GM06990 (cell line): ENCODE measurements at regions not wholly inside any gene's neighbourhood (a gene's known extent, or its start where the extent isn't known, plus 50 kb on each side); places are given as distances from the start of the nearest gene placed in this dataset.
A peak's percentile ranks its signal among the peaks of the same experiment; 100 is the strongest.

Experiments used
- DNase-seq: peaks from one replicate; pipeline ENCODE4 v3.0.0-alpha.2; 2011; ENCODE audit not compliant: insufficient read length; ENCODE audit errors: extremely low read depth
- H3K27me3 ChIP-seq: replicated peaks from 2 replicates; pipeline ENCODE4 v1.6.0; 2011; ENCODE audit warnings: low read length; ENCODE audit not compliant: control insufficient read depth, insufficient read depth
- H3K36me3 ChIP-seq: 2 replicates; pipeline ENCODE4 v1.5.1; 2011; ENCODE audit warnings: low read length; ENCODE audit not compliant: control insufficient read depth, insufficient read depth
- H3K4me3 ChIP-seq: replicated peaks from 2 replicates; pipeline ENCODE4 v1.5.1; 2011; ENCODE audit warnings: low read depth, mild to moderate bottlenecking, control low read depth, low read length
- CTCF ChIP-seq: IDR thresholded peaks from 2 replicates; pipeline ENCODE4 v1.5.1; 2011; ENCODE audit warnings: low read length, control low read depth, mild to moderate bottlenecking, inconsistent platforms; ENCODE audit not compliant: insufficient read depth, poor library complexity, severe bottlenecking

GRCh38 chr21:38660333-38661196 is 145.2 kb upstream of the ETS2 start:
- H3K36me3 ChIP-seq, result no peaks in the 10 kb centered on the region
- peak; percentile 14 for DNase-seq
- H3K27me3 ChIP-seq, result peaks cover 2% of the 10 kb centered on the region
- no peak overlapping the region for H3K4me3 ChIP-seq
- TF ChIP-seq CTCF, result no peak

- Histone ChIP-seq H3K36me3 (no peaks in the 10 kb centered on the region), H3K4me3 (no peak overlapping the region), H3K27me3 (peaks cover 2% of the 10 kb centered on the region)
- DNase-seq, result peak; percentile 6
- TF ChIP-seq CTCF, result no peak
Observed at GRCh38 chr21:38661197-38661871, 144.4 kb upstream of the ETS2 start.

- peaks cover 2% of the 10 kb centered on the region for H3K27me3 ChIP-seq
- no peak for DNase-seq
- no peak for TF ChIP-seq CTCF
- no peak overlapping the region for H3K4me3 ChIP-seq
- no peaks in the 10 kb centered on the region for H3K36me3 ChIP-seq
Observed at GRCh38 chr21:38661889-38662568, 143.7 kb upstream of the ETS2 start.

- no peak overlapping the region for H3K4me3 ChIP-seq
- H3K27me3 ChIP-seq, result peaks cover 2% of the 10 kb centered on the region
- H3K36me3 ChIP-seq, result no peaks in the 10 kb centered on the region
- TF ChIP-seq CTCF, result no peak
- DNase-seq, result no peak
Observed at GRCh38 chr21:38663282-38663681, 142.4 kb upstream of the ETS2 start.

GRCh38 chr21:38664315-38664714 is 141.4 kb upstream of the ETS2 start:
- no peak for TF ChIP-seq CTCF
- H3K36me3 ChIP-seq, result no peaks in the 10 kb centered on the region
- no peak overlapping the region for H3K4me3 ChIP-seq
- H3K27me3 ChIP-seq, result peaks cover 2% of the 10 kb centered on the region
- no peak for DNase-seq
